ENCODE measurements at regions not wholly inside any gene's neighbourhood (a gene's known extent, or its start where the extent isn't known, plus 50 kb on each side); places are given as distances from the start of the nearest gene placed in this dataset.

DNA sequence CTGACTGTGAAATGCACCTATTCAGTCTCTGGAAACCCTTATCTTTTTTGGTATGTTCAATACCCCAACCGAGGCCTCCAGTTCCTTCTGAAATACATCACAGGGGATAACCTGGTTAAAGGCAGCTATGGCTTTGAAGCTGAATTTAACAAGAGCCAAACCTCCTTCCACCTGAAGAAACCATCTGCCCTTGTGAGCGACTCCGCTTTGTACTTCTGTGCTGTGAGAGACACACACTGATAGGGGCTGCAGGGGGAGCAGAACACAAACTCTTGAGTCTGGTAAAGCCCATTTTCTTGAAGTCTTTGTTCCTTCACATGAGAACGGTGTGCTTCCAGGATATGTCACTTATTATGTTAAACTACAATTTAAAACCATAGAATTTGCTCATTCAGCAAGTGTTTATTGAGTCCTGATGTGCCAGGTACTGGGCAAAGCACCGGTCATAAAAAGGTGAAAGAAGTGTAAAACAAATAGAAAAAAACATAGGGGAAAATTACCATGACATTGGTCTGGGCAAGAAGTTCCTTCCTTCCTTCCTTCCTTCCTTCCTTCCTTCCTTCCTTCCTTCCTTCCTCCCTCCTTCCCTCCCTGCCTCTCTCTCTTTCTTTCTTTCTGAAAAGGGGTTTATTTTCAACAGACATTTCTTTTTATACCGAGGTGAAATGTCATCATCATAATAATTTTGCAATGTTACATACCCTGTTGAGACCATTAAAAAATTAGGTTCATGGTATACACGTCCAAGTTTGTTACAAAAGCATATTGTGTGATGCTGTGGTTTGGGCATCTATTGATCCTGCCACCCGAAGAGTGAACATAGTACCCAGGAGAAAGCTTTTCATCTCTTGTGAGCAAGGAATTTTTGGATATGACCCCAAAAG lies 50.7 kb upstream of the OR4E1 start:
- H3K27me3 ChIP-seq: no peaks in the 10 kb centered on the region
- H3K36me3 ChIP-seq: no peaks in the 10 kb centered on the region
- no peak overlapping the region for H3K27ac ChIP-seq
- TF ChIP-seq EP300 (IDR thresholded peaks at IDR 0.05) (no peak), POLR2A (IDR thresholded peaks at IDR 0.05) (no peak), POLR2AphosphoS5 (IDR thresholded peaks at IDR 0.05) (no peak)
- TF ChIP-seq, protein P1, sequence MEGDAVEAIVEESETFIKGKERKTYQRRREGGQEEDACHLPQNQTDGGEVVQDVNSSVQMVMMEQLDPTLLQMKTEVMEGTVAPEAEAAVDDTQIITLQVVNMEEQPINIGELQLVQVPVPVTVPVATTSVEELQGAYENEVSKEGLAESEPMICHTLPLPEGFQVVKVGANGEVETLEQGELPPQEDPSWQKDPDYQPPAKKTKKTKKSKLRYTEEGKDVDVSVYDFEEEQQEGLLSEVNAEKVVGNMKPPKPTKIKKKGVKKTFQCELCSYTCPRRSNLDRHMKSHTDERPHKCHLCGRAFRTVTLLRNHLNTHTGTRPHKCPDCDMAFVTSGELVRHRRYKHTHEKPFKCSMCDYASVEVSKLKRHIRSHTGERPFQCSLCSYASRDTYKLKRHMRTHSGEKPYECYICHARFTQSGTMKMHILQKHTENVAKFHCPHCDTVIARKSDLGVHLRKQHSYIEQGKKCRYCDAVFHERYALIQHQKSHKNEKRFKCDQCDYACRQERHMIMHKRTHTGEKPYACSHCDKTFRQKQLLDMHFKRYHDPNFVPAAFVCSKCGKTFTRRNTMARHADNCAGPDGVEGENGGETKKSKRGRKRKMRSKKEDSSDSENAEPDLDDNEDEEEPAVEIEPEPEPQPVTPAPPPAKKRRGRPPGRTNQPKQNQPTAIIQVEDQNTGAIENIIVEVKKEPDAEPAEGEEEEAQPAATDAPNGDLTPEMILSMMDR (IDR thresholded peaks at IDR 0.05): no peak
- H3K4me1 ChIP-seq: no peaks in the 10 kb centered on the region
- ATAC-seq (ENCODE audit: low FRiP score in 2 of 2) (no peak), DNase-seq (no peak)
- no peak overlapping the region for H3K4me3 ChIP-seq
- no peaks in the 10 kb centered on the region for H3K9me3 ChIP-seq
- 76 to 81% methylated on average over 8 of the region's 8 CpGs for WGBS, 2 donors

DNA sequence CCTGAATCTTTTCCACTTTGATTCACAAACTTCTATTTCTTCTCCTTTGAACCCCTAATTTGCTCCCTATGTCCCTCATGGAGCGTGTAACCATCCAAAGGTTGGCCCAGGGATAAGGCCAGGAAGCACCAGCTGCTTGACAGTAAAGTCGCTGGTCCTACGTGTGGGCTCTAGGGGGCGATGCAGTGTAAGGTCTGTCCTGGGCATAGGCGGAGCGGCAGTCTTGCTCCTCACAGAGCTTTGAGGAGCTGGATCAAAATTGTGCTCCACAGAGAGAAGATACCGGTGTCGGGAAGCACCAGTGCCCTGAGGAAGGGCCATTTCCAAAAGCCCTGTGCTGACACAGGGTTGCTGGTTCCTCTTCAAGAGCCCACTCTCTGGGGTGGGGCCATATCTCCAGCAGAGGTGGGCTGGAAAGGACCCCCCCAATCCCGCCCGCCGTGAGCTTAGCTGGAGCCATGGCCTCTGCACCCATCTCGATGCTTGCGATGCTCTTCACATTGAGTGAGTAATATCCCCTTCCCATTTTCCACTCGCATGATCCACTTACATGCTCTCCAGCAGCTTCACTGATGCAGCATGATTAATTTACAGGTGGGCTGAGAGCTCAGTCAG lies 49.9 kb upstream of the OR4E1 start:
- TF ChIP-seq POLR2A (IDR thresholded peaks at IDR 0.05) (no peak), EP300 (IDR thresholded peaks at IDR 0.05) (no peak), POLR2AphosphoS5 (IDR thresholded peaks at IDR 0.05) (no peak)
- TF ChIP-seq, protein P1 (IDR thresholded peaks at IDR 0.05): no peak
- H3K9me3 ChIP-seq: no peaks in the 10 kb centered on the region
- ATAC-seq (ENCODE audit: low FRiP score in 2 of 2): no peak

More for the DNA sequence above, 49.9 kb upstream of the OR4E1 start:
- Histone ChIP-seq H3K27me3 (no peaks in the 10 kb centered on the region), H3K4me1 (no peaks in the 10 kb centered on the region), H3K4me3 (no peak overlapping the region), H3K36me3 (no peaks in the 10 kb centered on the region), H3K27ac (no peak overlapping the region)
- WGBS, 2 donors: 62 to 64% methylated on average over 10 to 14 of the region's 14 CpGs
- no peak for DNase-seq

Small RNA genes in the stretch of these regions (small RNA-seq; reads per million reads assigned to genes)
- gene AC245505.1 (0 reads per million in 4 donors), gene TRAJ30 (0 reads per million in 4 donors), gene TRAJ31 (0 reads per million in 4 donors), gene TRAJ32 (0 reads per million in 4 donors), gene TRAJ33 (0 reads per million in 4 donors), gene TRAJ34 (0 reads per million in 4 donors), gene TRAJ35 (0 reads per million in 4 donors), gene TRAJ36 (0 reads per million in 4 donors), gene TRAJ37 (0 reads per million in 4 donors), gene TRAJ38 (0 reads per million in 4 donors), gene TRAJ39 (0 reads per million in 4 donors), gene TRAJ40 (0 reads per million in 4 donors), gene TRAJ41 (0 reads per million in 4 donors), gene TRAJ42 (0 reads per million in 4 donors), gene TRAJ43 (0 reads per million in 4 donors), gene TRAJ44 (0 to 0.07 (median 0) reads per million in 4 donors), gene TRAJ45 (0 reads per million in 4 donors), gene TRAJ46 (0 reads per million in 4 donors), gene TRAJ47 (0 reads per million in 4 donors), gene TRAJ48 (0 reads per million in 4 donors), gene TRAJ49 (0 reads per million in 4 donors), gene TRAJ50 (0 reads per million in 4 donors), gene TRAJ51 (0 reads per million in 4 donors), gene TRAJ52 (0 reads per million in 4 donors), gene TRAJ53 (0 reads per million in 4 donors), gene TRAJ54 (0 reads per million in 4 donors), gene TRAJ55 (0 reads per million in 4 donors), gene TRAJ56 (0 reads per million in 4 donors), gene TRAJ57 (0 reads per million in 4 donors), gene TRAJ58 (0 reads per million in 4 donors), gene TRAJ59 (0 reads per million in 4 donors), gene TRAJ60 (0 reads per million in 4 donors), gene TRAJ61 (0 reads per million in 4 donors), gene TRAV15 (0 reads per million in 4 donors), gene TRDD1 (0 reads per million in 4 donors), gene TRDD2 (0 reads per million in 4 donors), gene TRDD3 (0 reads per million in 4 donors), gene TRDJ1 (0 reads per million in 4 donors), gene TRDJ2 (0 reads per million in 4 donors), gene TRDJ3 (0 reads per million in 4 donors), gene TRDJ4 (0 reads per million in 4 donors), gene TRDV1 (0 to 0.12 (median 0) reads per million in 4 donors)

Data from upper lobe of left lung (tissue), 6 donors.